ENCODE measurements at regions not wholly inside any gene's neighbourhood (a gene's known extent, or its start where the extent isn't known, plus 50 kb on each side); places are given as distances from the start of the nearest gene placed in this dataset.

DNA sequence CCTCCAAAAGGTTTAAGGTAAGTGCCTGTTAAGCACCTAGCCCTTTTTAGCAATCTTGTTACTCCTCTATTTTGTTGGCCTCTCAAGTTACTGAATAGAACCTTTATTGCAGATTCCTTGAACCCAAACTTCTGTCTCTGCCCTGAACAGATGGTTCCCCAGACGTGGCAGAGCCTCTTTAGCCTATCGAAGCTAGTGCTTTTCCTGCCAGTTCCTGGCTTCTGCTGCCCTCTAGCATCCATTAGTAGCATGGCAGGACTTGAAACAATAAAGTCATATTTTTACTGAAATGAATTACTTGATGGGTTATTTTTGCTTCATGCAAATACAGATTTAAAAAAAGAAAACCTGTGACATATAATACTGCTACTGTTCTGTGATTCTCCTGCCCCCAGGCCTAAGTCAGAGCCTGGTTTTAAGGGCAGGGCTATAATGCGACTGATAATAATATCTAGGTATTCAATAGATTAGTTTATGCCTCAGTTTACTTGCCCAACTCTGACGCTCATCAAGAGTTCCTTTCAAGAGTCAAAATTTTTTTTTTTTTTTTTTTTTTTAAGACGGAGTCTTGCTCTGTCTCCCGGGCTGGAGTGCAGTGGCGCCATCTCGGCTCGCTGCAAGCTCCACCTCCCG, 84.3 kb upstream of the PHF14 start:
- peak in 1 of 2 donors; percentile 25 for DNase-seq
- no peaks in the 10 kb centered on the region for H3K4me1 ChIP-seq
- no peaks in the 10 kb centered on the region for H3K36me3 ChIP-seq
- WGBS, 2 donors: 67 to 70% methylated on average over 10 of the region's 10 CpGs
- H3K27me3 ChIP-seq: no peaks in the 10 kb centered on the region
- H3K27ac ChIP-seq: no peak overlapping the region
- TF ChIP-seq EP300 (IDR thresholded peaks at IDR 0.05) (no peak), CTCF (IDR thresholded peaks at IDR 0.05) (peak in 5 of 6 experiments; percentile 39 to 52 (median 40)), POLR2A (IDR thresholded peaks at IDR 0.05) (no peak), POLR2AphosphoS5 (IDR thresholded peaks at IDR 0.05) (no peak)
- peak in 1 of 2 donors; percentile 80 for ATAC-seq (ENCODE audit: low FRiP score in 2 of 2)
- H3K9me3 ChIP-seq: no peaks in the 10 kb centered on the region
- H3K4me3 ChIP-seq: no peak overlapping the region

DNA sequence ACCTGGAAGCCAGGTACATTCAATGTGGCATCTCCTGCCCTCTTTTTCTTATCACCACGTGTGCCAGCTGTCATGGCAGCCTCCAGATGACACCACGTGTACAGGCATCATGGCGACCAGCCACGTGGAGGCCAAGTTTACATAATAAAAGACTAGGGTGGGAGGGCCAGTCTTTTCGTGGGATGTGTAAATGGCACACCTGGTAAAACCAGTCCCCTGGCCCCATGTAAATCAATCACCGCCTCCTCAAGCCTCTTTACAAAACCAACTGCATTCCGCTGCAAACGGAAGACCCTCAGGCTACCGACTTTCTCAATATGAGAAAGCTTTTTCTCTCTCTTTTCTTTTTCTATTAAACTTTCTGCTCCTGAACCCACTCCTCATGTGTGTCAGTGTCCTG, 65.1 kb upstream of the PHF14 start:
- DNase-seq (no peak), ATAC-seq (ENCODE audit: low FRiP score in 2 of 2) (no peak)
- WGBS, 2 donors: 63 to 77% methylated on average over 9 of the region's 9 CpGs
- Histone ChIP-seq H3K27ac (no peak overlapping the region), H3K4me3 (no peak overlapping the region), H3K27me3 (no peaks in the 10 kb centered on the region), H3K4me1 (no peaks in the 10 kb centered on the region), H3K9me3 (peaks cover 0 to 9% (median 4%) of the 10 kb centered on the region in 4 donors), H3K36me3 (no peaks in the 10 kb centered on the region)
- no peak for TF ChIP-seq EP300 (IDR thresholded peaks at IDR 0.05)
- no peak for TF ChIP-seq POLR2AphosphoS5 (IDR thresholded peaks at IDR 0.05)
- TF ChIP-seq CTCF (IDR thresholded peaks at IDR 0.05): no peak
- TF ChIP-seq POLR2A (IDR thresholded peaks at IDR 0.05): no peak

- no peak for ATAC-seq (ENCODE audit: low FRiP score in 2 of 2)
- Histone ChIP-seq H3K27ac (no peak overlapping the region), H3K4me3 (no peak overlapping the region), H3K36me3 (no peaks in the 10 kb centered on the region), H3K27me3 (no peaks in the 10 kb centered on the region), H3K4me1 (no peaks in the 10 kb centered on the region), H3K9me3 (peaks cover 0 to 9% (median 4%) of the 10 kb centered on the region in 4 donors)
- 81 to 83% methylated on average over 2 of the region's 2 CpGs for WGBS, 2 donors
- no peak for DNase-seq
- TF ChIP-seq EP300 (IDR thresholded peaks at IDR 0.05) (no peak), CTCF (IDR thresholded peaks at IDR 0.05) (no peak), POLR2AphosphoS5 (IDR thresholded peaks at IDR 0.05) (no peak), POLR2A (IDR thresholded peaks at IDR 0.05) (no peak)
Measured at GRCh38 chr7:10910447-10910846, 63.2 kb upstream of the PHF14 start.

DNA sequence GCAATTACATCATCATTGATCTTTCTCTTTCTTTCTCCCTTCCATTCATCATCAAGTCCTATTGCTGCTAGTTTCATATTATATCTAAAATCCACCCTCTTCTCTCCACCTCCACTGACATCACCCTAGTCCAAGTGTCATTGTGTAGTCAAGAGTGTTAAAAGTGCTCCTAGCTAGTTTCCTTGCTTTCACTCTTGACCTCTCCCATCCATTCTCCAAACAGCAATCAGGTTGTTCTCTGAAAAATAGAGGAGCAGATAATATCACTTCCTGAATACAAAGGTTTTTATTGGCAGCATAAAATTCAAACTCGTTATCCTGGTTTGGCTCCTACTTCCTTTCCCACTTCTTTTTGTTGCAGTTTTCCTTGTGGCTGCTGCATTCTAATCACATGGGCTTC, 61.6 kb upstream of the PHF14 start:
- Histone ChIP-seq H3K27ac (no peak overlapping the region), H3K36me3 (no peaks in the 10 kb centered on the region), H3K4me3 (no peak overlapping the region), H3K9me3 (peaks cover 0 to 9% (median 4%) of the 10 kb centered on the region in 4 donors), H3K27me3 (no peaks in the 10 kb centered on the region), H3K4me1 (no peaks in the 10 kb centered on the region)
- no peak for TF ChIP-seq POLR2A (IDR thresholded peaks at IDR 0.05)
- TF ChIP-seq CTCF (IDR thresholded peaks at IDR 0.05): no peak
- no peak for TF ChIP-seq EP300 (IDR thresholded peaks at IDR 0.05)
- TF ChIP-seq POLR2AphosphoS5 (IDR thresholded peaks at IDR 0.05): no peak
- ATAC-seq (ENCODE audit: low FRiP score in 2 of 2) (no peak), DNase-seq (no peak)
- 73 to 76% methylated on average over 1 of the region's 1 CpG for WGBS, 2 donors

DNA sequence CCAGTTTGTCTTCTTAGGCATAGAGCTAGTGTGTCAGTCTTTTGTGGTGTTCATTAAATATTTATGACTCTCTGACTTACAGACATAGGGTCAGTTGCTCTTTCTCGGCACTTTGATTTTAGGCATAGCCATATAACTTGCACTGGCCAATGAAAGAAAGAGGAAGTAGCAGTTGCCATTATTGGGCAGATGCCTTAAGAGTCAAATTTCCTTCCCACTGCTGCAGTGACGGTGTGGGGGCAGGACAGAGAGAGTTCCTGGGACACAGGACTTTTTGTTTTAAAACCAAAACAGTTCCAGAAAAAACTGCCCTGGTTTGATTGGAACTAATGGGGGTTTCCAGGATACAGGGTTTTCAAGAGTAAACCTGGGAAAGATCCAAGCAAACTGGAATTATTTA, 60.2 kb upstream of the PHF14 start:
- Histone ChIP-seq H3K4me3 (no peak overlapping the region), H3K9me3 (peaks cover 0 to 9% (median 4%) of the 10 kb centered on the region in 4 donors), H3K4me1 (no peaks in the 10 kb centered on the region), H3K27ac (no peak overlapping the region), H3K27me3 (no peaks in the 10 kb centered on the region), H3K36me3 (no peaks in the 10 kb centered on the region)
- ATAC-seq (ENCODE audit: low FRiP score in 2 of 2): no peak
- no peak for DNase-seq
- TF ChIP-seq EP300 (IDR thresholded peaks at IDR 0.05): no peak
- TF ChIP-seq POLR2AphosphoS5 (IDR thresholded peaks at IDR 0.05): no peak
- 51% methylated on average over 2 of the region's 2 CpGs for WGBS, 2 donors

Measured in upper lobe of left lung (tissue), 6 donors.